Neural cell (in vitro differentiated cells): ENCODE measurements at regions not wholly inside any gene's neighbourhood (a gene's known extent, or its start where the extent isn't known, plus 50 kb on each side); places are given as distances from the start of the nearest gene placed in this dataset.

ENCODE experiments used
- CTCF ChIP-seq: fragments of 450-650 bp; IDR thresholded peaks from 2 replicates; pipeline ENCODE4 v1.5.1; 2014; ENCODE audit warnings: antibody characterized with exemption, mild to moderate bottlenecking, moderate library complexity; ENCODE audit not compliant: poor library complexity, severe bottlenecking
- EP300 ChIP-seq: fragments of 450-650 bp; conservative IDR thresholded peaks from 2 replicates; pipeline ENCODE4 v1.6.1; 2014; ENCODE audit warnings: antibody characterized with exemption, mild to moderate bottlenecking, moderate library complexity; ENCODE audit not compliant: poor library complexity, severe bottlenecking
- EZH2 ChIP-seq: fragments of 200-600, 300-800 bp; shearing (Covaris generic), sonication (generic); IDR thresholded peaks from 2 replicates; pipeline ENCODE4 v1.6.1; 2014; ENCODE audit warnings: antibody characterized with exemption, low read length, borderline replicate concordance, mild to moderate bottlenecking; ENCODE audit not compliant: insufficient read depth, poor library complexity, severe bottlenecking
- MXI1 ChIP-seq: fragments of 450-650 bp; conservative IDR thresholded peaks from 2 replicates; pipeline ENCODE4 v1.6.1; 2014; ENCODE audit warnings: antibody characterized with exemption, mild to moderate bottlenecking; ENCODE audit not compliant: poor library complexity, severe bottlenecking
- POLR2AphosphoS5 ChIP-seq: IDR thresholded peaks from 2 replicates; pipeline ENCODE4 v1.6.1; 2012
- RAD21 ChIP-seq: fragments of 450-650 bp; conservative IDR thresholded peaks from 2 replicates; pipeline ENCODE4 v1.6.1; 2014; ENCODE audit warnings: antibody characterized with exemption, mild to moderate bottlenecking, moderate library complexity

- no peak for TF ChIP-seq EP300
- no peak for TF ChIP-seq CTCF
- TF ChIP-seq RAD21: no peak
- TF ChIP-seq EZH2: no peak
- TF ChIP-seq POLR2AphosphoS5: no peak
- no peak for TF ChIP-seq MXI1
These were observed 400.2 kb upstream of the ATP11B start for GRCh38 chr3:182393151-182393550.
